Vagina (tissue), 2 donors: ENCODE measurements at regions not wholly inside any gene's neighbourhood (a gene's known extent, or its start where the extent isn't known, plus 50 kb on each side); places are given as distances from the start of the nearest gene placed in this dataset.

Experiments
- CTCF ChIP-seq, 3 experiments: fragments of 450-650 bp in 2 of 3; fragments of 200-600 bp in 1 of 3; sonication (generic) in 1 of 3; IDR thresholded peaks; one replicate each; pipeline ENCODE4 v1.5.1; 2017 to 2019; ENCODE audit warnings: antibody characterized with exemption in 3 of 3, mild to moderate bottlenecking in 2 of 3, moderate library complexity in 2 of 3
- POLR2A ChIP-seq, 2 donors: fragments of 450-650 bp; IDR thresholded peaks; one replicate each; pipeline ENCODE4 v1.6.1; 2017; ENCODE audit warnings: antibody characterized with exemption in 2 of 2, mild to moderate bottlenecking in 2 of 2, moderate library complexity in 2 of 2
- POLR2AphosphoS5 ChIP-seq, 2 donors: sonication (generic); formaldehyde crosslinking; IDR thresholded peaks; one replicate each; pipeline ENCODE4 v1.9.0; 2017; ENCODE audit warnings: antibody characterized with exemption in 2 of 2, mild to moderate bottlenecking in 2 of 2, low read depth in 1 of 2; ENCODE audit not compliant: insufficient read depth in 1 of 2

GRCh38 chr10:131435232-131435631 lies 123.7 kb upstream of the TCERG1L start:
- no peak for TF ChIP-seq POLR2A (IDR thresholded peaks at IDR 0.05)
- TF ChIP-seq CTCF (IDR thresholded peaks at IDR 0.05): no peak
- no peak for TF ChIP-seq POLR2AphosphoS5 (IDR thresholded peaks at IDR 0.05; ENCODE audit: insufficient read depth in 1 of 2, low read depth in 1 of 2)
